Astrocyte of the cerebellum (primary cell): ENCODE measurements at regions not wholly inside any gene's neighbourhood (a gene's known extent, or its start where the extent isn't known, plus 50 kb on each side); places are given as distances from the start of the nearest gene placed in this dataset.

Experiments
- DNase-seq: peaks from one replicate; pipeline ENCODE4 v3.0.0-alpha.2; 2011; ENCODE audit warnings: low read depth
- H3K4me3 ChIP-seq: 2 replicates; pipeline ENCODE4 v1.5.1; 2011; ENCODE audit warnings: mild to moderate bottlenecking, low read depth, low read length, moderate library complexity
- CTCF ChIP-seq: IDR thresholded peaks from 2 replicates; pipeline ENCODE4 v1.5.1; 2012; ENCODE audit warnings: low read length, low read depth, moderate library complexity, mild to moderate bottlenecking; ENCODE audit errors: missing control alignments
- in situ Hi-C: cut with HindIII; loops from 2 replicates; pipeline ENCODE4 v1.10.0; 2017; ENCODE audit warnings: low sequenced_read_pairs

- in situ Hi-C loops, result no loop called here
- DNase-seq, result no peak
- no peak overlapping the region for H3K4me3 ChIP-seq
- no peak for TF ChIP-seq CTCF
These were observed 63.2 kb upstream of the BEND6 start for GRCh38 chr6:56891754-56892153.

- peak; percentile 67 for DNase-seq
- in situ Hi-C loops, result no loop called here
- no peak overlapping the region for H3K4me3 ChIP-seq
- TF ChIP-seq CTCF, result no peak
These were observed 64.1 kb upstream of the BEND6 start for GRCh38 chr6:56890683-56891429.

GRCh38 chr6:56890066-56890465 is 64.8 kb upstream of the BEND6 start:
- no peak for DNase-seq
- in situ Hi-C loops, result no loop called here
- TF ChIP-seq CTCF, result no peak
- no peak overlapping the region for H3K4me3 ChIP-seq

- no peak overlapping the region for H3K4me3 ChIP-seq
- TF ChIP-seq CTCF, result no peak
- no peak for DNase-seq
- in situ Hi-C loops, result no loop called here
These were observed 65.4 kb upstream of the BEND6 start for GRCh38 chr6:56889492-56889891.

GRCh38 chr6:56888687-56889086 is 66.2 kb upstream of the BEND6 start:
- in situ Hi-C loops, result no loop called here

GRCh38 chr6:56887086-56887485 is 67.8 kb upstream of the BEND6 start:
- in situ Hi-C loops, result no loop called here
- no peak for TF ChIP-seq CTCF
- H3K4me3 ChIP-seq, result no peak overlapping the region
- DNase-seq, result no peak

More at GRCh38 chr6:56888687-56889086, 66.2 kb upstream of the BEND6 start:
- no peak for TF ChIP-seq CTCF
- no peak overlapping the region for H3K4me3 ChIP-seq
- no peak for DNase-seq

GRCh38 chr6:56877922-56878321 is 77.0 kb upstream of the BEND6 start:
- no peak overlapping the region for H3K4me3 ChIP-seq
- no peak for DNase-seq
- no peak for TF ChIP-seq CTCF
- in situ Hi-C loops, result no loop called here
